ENCODE measurements at regions not wholly inside any gene's neighbourhood (a gene's known extent, or its start where the extent isn't known, plus 50 kb on each side); places are given as distances from the start of the nearest gene placed in this dataset.

GRCh38 chr11:29483831-29484230, 533.0 kb downstream of the KCNA4 start:
- no peak for ATAC-seq

DNA sequence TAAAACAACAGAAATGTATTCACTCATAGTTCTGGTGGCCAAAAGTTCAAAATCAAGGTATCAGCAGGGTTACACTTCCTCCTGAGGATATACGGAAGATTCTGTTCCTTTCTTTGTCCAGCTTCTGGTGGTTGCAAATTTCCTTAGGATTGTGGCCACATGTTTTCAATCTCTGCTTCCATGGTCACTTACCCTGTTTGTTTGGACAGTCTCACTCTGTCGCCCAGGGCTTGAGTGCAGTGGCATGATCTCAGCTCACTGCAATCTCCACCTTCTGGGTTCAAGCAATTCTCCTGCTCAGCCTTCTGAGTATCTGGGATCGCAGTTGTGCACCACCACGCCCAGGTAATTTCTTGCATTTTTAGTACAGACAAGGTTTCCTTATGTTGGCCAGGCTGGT, 534.3 kb downstream of the KCNA4 start:
- TF ChIP-seq BACH2 (CRISPR knock-in tag; IDR thresholded peaks at IDR 0.05; ENCODE audit: borderline replicate concordance) = no peak
- no peak for TF ChIP-seq CSDC2 (CRISPR knock-in tag; IDR thresholded peaks at IDR 0.05)
- TF ChIP-seq ESRRG (CRISPR knock-in tag; IDR thresholded peaks at IDR 0.05) = no peak
- TF ChIP-seq ZNF565 (CRISPR knock-in tag; conservative IDR thresholded peaks at IDR 0.05; ENCODE audit: low read depth) = no peak
- TF ChIP-seq TSHZ2 (CRISPR knock-in tag; IDR thresholded peaks at IDR 0.05) = no peak
- TF ChIP-seq ISL1 (CRISPR knock-in tag; IDR thresholded peaks at IDR 0.05) = no peak
- no peak for TF ChIP-seq RARB (CRISPR knock-in tag; IDR thresholded peaks at IDR 0.05)
- no peak for TF ChIP-seq ARNTL (CRISPR knock-in tag; IDR thresholded peaks at IDR 0.05; ENCODE audit: borderline replicate concordance, low read depth)
- TF ChIP-seq ZNF70 (CRISPR knock-in tag; IDR thresholded peaks at IDR 0.05) = no peak
- no peak for TF ChIP-seq PATZ1 (CRISPR knock-in tag; IDR thresholded peaks at IDR 0.05; ENCODE audit: borderline replicate concordance)
- no peak for ATAC-seq

More at GRCh38 chr11:29483831-29484230, 533.0 kb downstream of the KCNA4 start:
- TF ChIP-seq SNAI2 (CRISPR knock-in tag; IDR thresholded peaks at IDR 0.05) (no peak), ZFP3 (CRISPR knock-in tag; IDR thresholded peaks at IDR 0.05) (no peak), CSDC2 (CRISPR knock-in tag; IDR thresholded peaks at IDR 0.05) (no peak), ZFP30 (CRISPR knock-in tag; IDR thresholded peaks at IDR 0.05) (no peak), OSR1 (CRISPR knock-in tag; IDR thresholded peaks at IDR 0.05) (no peak), ESRRG (CRISPR knock-in tag; IDR thresholded peaks at IDR 0.05) (no peak), ISL1 (CRISPR knock-in tag; IDR thresholded peaks at IDR 0.05) (no peak), POU6F1 (CRISPR knock-in tag; IDR thresholded peaks at IDR 0.05; ENCODE audit: borderline replicate concordance, low read depth) (no peak), ZNF70 (CRISPR knock-in tag; IDR thresholded peaks at IDR 0.05) (no peak), CSRNP3 (CRISPR knock-in tag; IDR thresholded peaks at IDR 0.05) (no peak)

DNA sequence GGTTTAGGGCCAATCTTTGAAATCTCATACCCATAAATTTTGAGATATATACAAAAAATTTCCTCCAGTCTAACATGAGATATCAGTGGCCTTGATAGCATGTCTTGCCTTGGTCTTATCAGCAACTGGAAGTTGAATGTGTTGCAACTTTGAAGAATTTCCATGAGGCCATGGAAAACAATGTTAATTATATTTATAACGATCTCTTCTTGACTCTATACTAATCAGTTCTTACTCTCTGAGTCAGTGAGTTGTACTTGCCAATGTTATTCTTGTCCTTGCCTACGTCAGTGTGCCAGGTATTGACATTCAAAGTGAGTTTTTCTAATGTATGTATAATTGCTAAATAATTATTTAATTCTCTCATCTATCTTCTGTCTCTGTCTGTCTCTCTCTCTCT, 535.1 kb downstream of the KCNA4 start:
- ATAC-seq = no peak
- TF ChIP-seq ISL1 (CRISPR knock-in tag; IDR thresholded peaks at IDR 0.05) (no peak), RARB (CRISPR knock-in tag; IDR thresholded peaks at IDR 0.05) (no peak), ZNF8 (CRISPR knock-in tag; IDR thresholded peaks at IDR 0.05) (no peak), CREB5 (CRISPR knock-in tag; IDR thresholded peaks at IDR 0.05; ENCODE audit: low read depth) (no peak), BACH2 (CRISPR knock-in tag; IDR thresholded peaks at IDR 0.05; ENCODE audit: borderline replicate concordance) (no peak), TCF4 (CRISPR knock-in tag; IDR thresholded peaks at IDR 0.05; ENCODE audit: borderline replicate concordance) (no peak), ZFP30 (CRISPR knock-in tag; IDR thresholded peaks at IDR 0.05) (no peak), GLIS3 (CRISPR knock-in tag; IDR thresholded peaks at IDR 0.05) (no peak), CSDC2 (CRISPR knock-in tag; IDR thresholded peaks at IDR 0.05) (no peak), SNAI2 (CRISPR knock-in tag; IDR thresholded peaks at IDR 0.05) (no peak), CSRNP3 (CRISPR knock-in tag; IDR thresholded peaks at IDR 0.05) (no peak), POU6F1 (CRISPR knock-in tag; IDR thresholded peaks at IDR 0.05; ENCODE audit: borderline replicate concordance, low read depth) (no peak), OSR1 (CRISPR knock-in tag; IDR thresholded peaks at IDR 0.05) (no peak)
